ENCODE measurements at regions not wholly inside any gene's neighbourhood (a gene's known extent, or its start where the extent isn't known, plus 50 kb on each side); places are given as distances from the start of the nearest gene placed in this dataset.

DNA sequence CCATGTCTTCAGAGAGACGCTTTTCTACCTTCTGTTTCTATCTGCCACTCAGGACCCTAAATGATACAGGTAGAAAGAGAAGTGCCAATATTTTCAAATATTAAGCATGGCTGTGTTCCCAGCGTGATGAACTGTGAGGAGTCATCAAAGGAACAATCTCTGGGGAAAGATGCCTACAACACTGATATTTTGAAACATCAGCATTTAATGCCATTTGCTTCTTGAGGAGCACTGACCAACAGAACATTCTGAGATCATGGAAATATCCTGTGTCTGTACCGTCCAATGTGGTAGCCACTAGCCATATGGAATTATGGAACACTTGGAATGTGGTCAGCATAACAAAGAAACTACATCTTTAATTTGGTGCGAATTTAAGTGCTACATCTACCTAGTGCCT, 117.9 kb upstream of the COL6A5 start:
- Histone ChIP-seq H3K27me3 (ENCODE audit: control insufficient read depth, insufficient read depth, low read length) (no peaks in the 10 kb centered on the region), H3K4me1 (ENCODE audit: control insufficient read depth, insufficient read depth, low read length) (no peaks in the 10 kb centered on the region), H3K4me3 (ENCODE audit: low read length) (no peak overlapping the region)

DNA sequence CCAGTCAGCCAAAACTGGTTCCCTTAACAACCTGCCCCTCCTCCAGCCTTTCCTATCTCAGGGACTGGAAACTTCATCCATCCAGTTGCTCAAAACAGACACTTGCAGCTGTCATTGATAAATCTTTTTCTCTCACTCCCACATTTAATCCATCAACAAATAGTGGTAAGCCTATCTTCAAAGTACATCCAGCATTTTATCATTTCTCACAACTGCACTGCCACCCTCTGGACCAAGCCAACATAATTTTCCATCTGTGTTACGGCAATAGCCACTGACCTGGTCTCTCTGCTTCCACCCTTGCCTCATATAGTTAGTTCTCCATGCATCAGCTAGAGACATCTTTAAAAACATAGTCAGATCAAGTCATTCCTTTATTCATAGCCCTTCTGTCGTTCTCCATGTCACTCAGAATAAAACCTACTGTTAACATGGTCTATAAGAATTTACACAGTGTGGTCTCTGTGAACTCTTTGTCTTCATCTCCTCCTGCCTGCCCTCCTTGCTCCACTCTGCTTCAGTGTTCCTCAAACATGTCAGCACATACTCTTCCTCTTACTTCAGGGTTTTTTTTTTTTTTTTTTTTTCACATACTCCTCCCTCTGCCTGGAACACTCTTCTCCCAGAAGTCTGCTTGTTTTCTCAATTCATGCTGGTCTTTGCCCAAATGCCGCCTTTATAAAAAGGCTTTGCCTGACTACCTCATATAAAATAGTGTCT, 102.5 kb upstream of the COL6A5 start:
- Histone ChIP-seq H3K27me3 (ENCODE audit: control insufficient read depth, insufficient read depth, low read length) (no peaks in the 10 kb centered on the region), H3K4me3 (ENCODE audit: low read length) (no peak overlapping the region), H3K36me3 (ENCODE audit: control insufficient read depth, insufficient read depth, low read length) (no peaks in the 10 kb centered on the region), H3K4me1 (ENCODE audit: control insufficient read depth, insufficient read depth, low read length) (no peaks in the 10 kb centered on the region), H3K9ac (ENCODE audit: low read length) (no peak overlapping the region), H3K27ac (ENCODE audit: low read depth, low read length) (no peak overlapping the region)

More for the DNA sequence above, 117.9 kb upstream of the COL6A5 start:
- Histone ChIP-seq H3K36me3 (ENCODE audit: control insufficient read depth, insufficient read depth, low read length) (no peaks in the 10 kb centered on the region), H3K9ac (ENCODE audit: low read length) (no peak overlapping the region), H3K27ac (ENCODE audit: low read depth, low read length) (no peak overlapping the region)

DNA sequence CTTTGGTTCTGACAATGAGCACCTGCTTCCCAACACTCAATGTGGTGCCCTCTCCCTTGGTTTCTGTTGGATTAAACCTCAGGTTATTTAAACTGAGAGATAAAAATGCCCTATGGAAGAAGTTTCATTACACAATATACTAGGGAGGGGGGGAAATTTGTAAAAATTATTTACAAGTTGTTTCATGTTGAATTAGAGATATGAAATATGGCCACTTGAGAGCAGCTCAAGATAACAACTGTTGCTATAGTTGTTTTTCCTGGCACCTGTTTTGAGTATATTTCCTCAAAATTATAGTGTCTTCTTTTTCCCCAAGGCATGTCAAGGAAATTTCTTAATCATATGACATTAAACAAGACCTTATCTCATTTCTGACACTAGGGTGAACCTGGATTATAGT, 101.7 kb upstream of the COL6A5 start:
- Histone ChIP-seq H3K36me3 (ENCODE audit: control insufficient read depth, insufficient read depth, low read length) (no peaks in the 10 kb centered on the region), H3K4me1 (ENCODE audit: control insufficient read depth, insufficient read depth, low read length) (no peaks in the 10 kb centered on the region), H3K4me3 (ENCODE audit: low read length) (no peak overlapping the region), H3K27ac (ENCODE audit: low read depth, low read length) (no peak overlapping the region), H3K27me3 (ENCODE audit: control insufficient read depth, insufficient read depth, low read length) (no peaks in the 10 kb centered on the region), H3K9ac (ENCODE audit: low read length) (no peak overlapping the region)

- no peak overlapping the region for H3K27ac ChIP-seq (ENCODE audit: low read depth, low read length)
- H3K9ac ChIP-seq (ENCODE audit: low read length), result no peak overlapping the region
- H3K4me1 ChIP-seq (ENCODE audit: control insufficient read depth, insufficient read depth, low read length), result no peaks in the 10 kb centered on the region
Measured at GRCh38 chr3:130250982-130251381, 94.5 kb upstream of the COL6A5 start.

GRCh38 chr3:130255442-130255841, 90.0 kb upstream of the COL6A5 start:
- no peaks in the 10 kb centered on the region for H3K27me3 ChIP-seq (ENCODE audit: control insufficient read depth, insufficient read depth, low read length)
- no peak overlapping the region for H3K9ac ChIP-seq (ENCODE audit: low read length)
- H3K36me3 ChIP-seq (ENCODE audit: control insufficient read depth, insufficient read depth, low read length), result no peaks in the 10 kb centered on the region
- no peak overlapping the region for H3K27ac ChIP-seq (ENCODE audit: low read depth, low read length)
- H3K4me3 ChIP-seq (ENCODE audit: low read length), result no peak overlapping the region
- no peaks in the 10 kb centered on the region for H3K4me1 ChIP-seq (ENCODE audit: control insufficient read depth, insufficient read depth, low read length)

More at GRCh38 chr3:130250982-130251381, 94.5 kb upstream of the COL6A5 start:
- H3K36me3 ChIP-seq (ENCODE audit: control insufficient read depth, insufficient read depth, low read length), result no peaks in the 10 kb centered on the region
- H3K4me3 ChIP-seq (ENCODE audit: low read length), result no peak overlapping the region
- no peaks in the 10 kb centered on the region for H3K27me3 ChIP-seq (ENCODE audit: control insufficient read depth, insufficient read depth, low read length)

DNA sequence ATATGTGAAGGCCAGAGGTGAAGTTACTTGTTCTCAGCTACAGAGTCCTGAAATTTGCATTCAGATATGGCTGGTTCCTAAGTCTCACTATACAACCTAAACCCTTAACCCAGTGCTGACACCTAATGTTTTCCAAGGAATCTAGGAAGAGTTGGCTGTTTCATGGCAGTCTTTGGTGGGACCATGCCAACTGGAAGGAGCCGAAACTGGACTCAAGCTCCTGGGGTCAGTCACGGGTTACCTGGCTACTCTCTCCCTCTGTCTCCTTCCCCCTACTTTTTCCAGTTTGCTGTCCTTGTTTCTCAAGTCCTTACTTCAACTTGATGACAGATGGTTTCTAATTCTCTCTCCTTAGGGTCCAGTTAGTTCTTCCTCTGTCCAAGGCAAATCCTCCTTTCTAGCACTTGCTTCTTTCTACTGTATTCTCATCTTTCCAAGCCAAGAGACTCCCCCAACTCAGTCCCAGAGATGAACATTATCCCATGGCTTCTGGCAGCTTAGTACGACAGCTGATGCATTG, 88.6 kb upstream of the COL6A5 start:
- Histone ChIP-seq H3K27ac (ENCODE audit: low read depth, low read length) (no peak overlapping the region), H3K4me1 (ENCODE audit: control insufficient read depth, insufficient read depth, low read length) (no peaks in the 10 kb centered on the region), H3K9ac (ENCODE audit: low read length) (no peak overlapping the region), H3K36me3 (ENCODE audit: control insufficient read depth, insufficient read depth, low read length) (no peaks in the 10 kb centered on the region), H3K4me3 (ENCODE audit: low read length) (no peak overlapping the region), H3K27me3 (ENCODE audit: control insufficient read depth, insufficient read depth, low read length) (no peaks in the 10 kb centered on the region)

DNA sequence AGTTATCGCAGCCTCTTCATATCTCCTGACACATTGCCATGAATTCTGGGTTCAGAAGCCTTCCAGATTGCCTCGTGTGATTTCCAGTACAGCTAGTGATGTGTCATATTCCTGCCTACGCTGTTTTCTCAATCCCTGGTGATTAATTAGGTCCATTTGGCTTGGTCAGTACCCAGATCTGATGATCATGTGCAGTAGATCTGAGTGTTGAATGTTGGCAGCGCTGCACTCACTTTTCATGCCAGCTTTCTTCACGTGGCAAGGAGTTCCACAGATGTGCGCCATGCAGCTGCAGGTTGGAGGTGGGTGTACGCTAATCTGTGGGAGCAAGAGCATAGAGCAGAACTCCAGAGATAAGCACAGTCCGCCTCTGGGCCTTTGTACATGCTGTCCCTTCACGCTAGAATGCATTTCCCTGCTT, 86.9 kb upstream of the COL6A5 start:
- no peaks in the 10 kb centered on the region for H3K4me1 ChIP-seq (ENCODE audit: control insufficient read depth, insufficient read depth, low read length)
- no peak overlapping the region for H3K9ac ChIP-seq (ENCODE audit: low read length)
- H3K27me3 ChIP-seq (ENCODE audit: control insufficient read depth, insufficient read depth, low read length), result no peaks in the 10 kb centered on the region
- H3K4me3 ChIP-seq (ENCODE audit: low read length), result no peak overlapping the region
- no peak overlapping the region for H3K27ac ChIP-seq (ENCODE audit: low read depth, low read length)
- no peaks in the 10 kb centered on the region for H3K36me3 ChIP-seq (ENCODE audit: control insufficient read depth, insufficient read depth, low read length)

GRCh38 chr3:130259166-130259874, 86.2 kb upstream of the COL6A5 start:
- no peak overlapping the region for H3K4me3 ChIP-seq (ENCODE audit: low read length)
- H3K36me3 ChIP-seq (ENCODE audit: control insufficient read depth, insufficient read depth, low read length), result no peaks in the 10 kb centered on the region
- no peak overlapping the region for H3K27ac ChIP-seq (ENCODE audit: low read depth, low read length)
- no peak overlapping the region for H3K9ac ChIP-seq (ENCODE audit: low read length)
- no peaks in the 10 kb centered on the region for H3K4me1 ChIP-seq (ENCODE audit: control insufficient read depth, insufficient read depth, low read length)
- no peaks in the 10 kb centered on the region for H3K27me3 ChIP-seq (ENCODE audit: control insufficient read depth, insufficient read depth, low read length)

GRCh38 chr3:130260918-130261317, 84.6 kb upstream of the COL6A5 start:
- Histone ChIP-seq H3K4me3 (ENCODE audit: low read length) (no peak overlapping the region), H3K9ac (ENCODE audit: low read length) (no peak overlapping the region), H3K4me1 (ENCODE audit: control insufficient read depth, insufficient read depth, low read length) (no peaks in the 10 kb centered on the region), H3K27ac (ENCODE audit: low read depth, low read length) (no peak overlapping the region), H3K27me3 (ENCODE audit: control insufficient read depth, insufficient read depth, low read length) (no peaks in the 10 kb centered on the region), H3K36me3 (ENCODE audit: control insufficient read depth, insufficient read depth, low read length) (no peaks in the 10 kb centered on the region)

DNA sequence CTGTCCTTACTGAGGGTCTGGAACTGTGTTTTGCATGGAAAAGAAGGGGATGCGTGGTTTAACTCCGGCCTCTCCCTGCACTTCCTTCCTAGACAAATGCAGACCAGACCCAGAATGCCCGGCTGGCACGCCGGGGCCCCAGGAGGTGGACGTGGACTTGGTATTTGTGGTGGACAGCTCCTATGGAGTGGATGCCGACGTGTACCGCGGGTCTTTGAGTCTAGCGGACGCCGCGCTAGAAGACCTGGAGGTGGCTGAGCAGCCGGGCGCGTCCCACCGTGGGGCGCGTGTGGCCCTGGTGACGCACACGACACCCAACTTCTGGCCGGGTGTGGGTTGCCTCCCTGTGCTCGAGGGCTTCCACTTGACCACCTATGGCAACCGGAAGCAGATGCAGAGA, 81.8 kb upstream of the COL6A5 start:
- no peak overlapping the region for H3K9ac ChIP-seq (ENCODE audit: low read length)
- no peaks in the 10 kb centered on the region for H3K27me3 ChIP-seq (ENCODE audit: control insufficient read depth, insufficient read depth, low read length)
- H3K36me3 ChIP-seq (ENCODE audit: control insufficient read depth, insufficient read depth, low read length), result no peaks in the 10 kb centered on the region
- H3K4me1 ChIP-seq (ENCODE audit: control insufficient read depth, insufficient read depth, low read length), result no peaks in the 10 kb centered on the region
- H3K27ac ChIP-seq (ENCODE audit: low read depth, low read length), result no peak overlapping the region
- no peak overlapping the region for H3K4me3 ChIP-seq (ENCODE audit: low read length)

- Histone ChIP-seq H3K9ac (ENCODE audit: low read length) (no peak overlapping the region), H3K27ac (ENCODE audit: low read depth, low read length) (no peak overlapping the region), H3K4me3 (ENCODE audit: low read length) (no peak overlapping the region), H3K27me3 (ENCODE audit: control insufficient read depth, insufficient read depth, low read length) (no peaks in the 10 kb centered on the region), H3K4me1 (ENCODE audit: control insufficient read depth, insufficient read depth, low read length) (no peaks in the 10 kb centered on the region), H3K36me3 (ENCODE audit: control insufficient read depth, insufficient read depth, low read length) (no peaks in the 10 kb centered on the region)
Measured at GRCh38 chr3:130266817-130267216, 78.7 kb upstream of the COL6A5 start.

GRCh38 chr3:130276203-130276803, 69.2 kb upstream of the COL6A5 start:
- Histone ChIP-seq H3K27me3 (ENCODE audit: control insufficient read depth, insufficient read depth, low read length) (no peaks in the 10 kb centered on the region), H3K27ac (ENCODE audit: low read depth, low read length) (no peak overlapping the region), H3K4me1 (ENCODE audit: control insufficient read depth, insufficient read depth, low read length) (no peaks in the 10 kb centered on the region), H3K9ac (ENCODE audit: low read length) (no peak overlapping the region), H3K36me3 (ENCODE audit: control insufficient read depth, insufficient read depth, low read length) (no peaks in the 10 kb centered on the region), H3K4me3 (ENCODE audit: low read length) (no peak overlapping the region)

All from rectal smooth muscle tissue (tissue), 1 donor.